Tibial artery (tissue), 4 donors: ENCODE measurements at regions not wholly inside any gene's neighbourhood (a gene's known extent, or its start where the extent isn't known, plus 50 kb on each side); places are given as distances from the start of the nearest gene placed in this dataset.

Experiments
- DNase-seq, 2 donors: peaks; one replicate each; pipeline ENCODE4 v3.0.0-alpha.2; 2019
- H3K27ac ChIP-seq, 2 donors: fragments of 200-600 bp; sonication (generic) in 1 of 2; 1 replicate in 1 of 2; 2 replicates in 1 of 2; pipeline ENCODE4 v1.5.1; 2018 to 2019; ENCODE audit warnings: mild to moderate bottlenecking in 1 of 2
- H3K27me3 ChIP-seq, 2 donors: fragments of 200-600 bp; sonication (generic) in 1 of 2; one replicate each; pipeline versions ENCODE4 v1.5.1 to v1.6.0; 2016 to 2019
- H3K36me3 ChIP-seq, 3 donors: fragments of 200-600 bp; sonication (generic) in 2 of 3; one replicate each; pipeline ENCODE4 v1.5.1; 2016 to 2019; ENCODE audit warnings: mild to moderate bottlenecking in 2 of 3
- H3K4me1 ChIP-seq, 4 donors: fragments of 200-600 bp; sonication (generic) in 2 of 4; 1 replicate in 3 of 4; 2 replicates in 1 of 4; pipeline ENCODE4 v1.5.1; 2016 to 2019
- H3K4me3 ChIP-seq, 2 donors: fragments of 200-600 bp; sonication (generic) in 1 of 2; 1 replicate in 1 of 2; 2 replicates in 1 of 2; pipeline ENCODE4 v1.5.1; 2018 to 2019; ENCODE audit warnings: mild to moderate bottlenecking in 2 of 2
- H3K9me3 ChIP-seq, 3 donors: fragments of 200-600 bp; sonication (generic) in 1 of 3; one replicate each; pipeline ENCODE4 v1.5.1; 2016 to 2019
- CTCF ChIP-seq, 2 experiments: fragments of 200-600 bp in 1 of 2; fragments of 450-650 bp in 1 of 2; IDR thresholded peaks; one replicate each; pipeline ENCODE4 v1.5.1; 2017 to 2019; ENCODE audit warnings: antibody characterized with exemption in 2 of 2, mild to moderate bottlenecking in 1 of 2, moderate library complexity in 1 of 2
- intact Hi-C: fragments of 100-400 bp; cut with DNase I; formaldehyde crosslinking; loops from one replicate; pipeline ENCODE4 v1.15.0; 2023; ENCODE audit warnings: low total_unique reads

GRCh38 chr17:34416116-34416515 lies 53.1 kb upstream of the CCL1 start:
- H3K9me3 ChIP-seq = no peaks in the 10 kb centered on the region
- no peak overlapping the region for H3K27ac ChIP-seq
- no peak for TF ChIP-seq CTCF (IDR thresholded peaks at IDR 0.05)
- H3K4me1 ChIP-seq = no peaks in the 10 kb centered on the region
- DNase-seq = no peak
- no peaks in the 10 kb centered on the region for H3K36me3 ChIP-seq
- intact Hi-C loops = loop anchor here (5.0 kb wide), 1 partner anchor 706 kb away; the partner anchor contains the start of gene FNDC8
- no peak overlapping the region for H3K4me3 ChIP-seq
- peaks cover 0 to 46% of the 10 kb centered on the region in 2 donors for H3K27me3 ChIP-seq

GRCh38 chr17:34414339-34414738 lies 51.3 kb upstream of the CCL1 start:
- no peak overlapping the region for H3K4me3 ChIP-seq
- no peak for DNase-seq
- TF ChIP-seq CTCF (IDR thresholded peaks at IDR 0.05) = no peak
- H3K27ac ChIP-seq = no peak overlapping the region
- no peaks in the 10 kb centered on the region for H3K9me3 ChIP-seq
- no peaks in the 10 kb centered on the region for H3K4me1 ChIP-seq
- peaks cover 0 to 41% of the 10 kb centered on the region in 2 donors for H3K27me3 ChIP-seq
- intact Hi-C loops = no loop called here
- H3K36me3 ChIP-seq = no peaks in the 10 kb centered on the region

GRCh38 chr17:34413443-34414119 lies 50.5 kb upstream of the CCL1 start:
- Histone ChIP-seq H3K27ac (no peak overlapping the region), H3K36me3 (no peaks in the 10 kb centered on the region), H3K27me3 (peaks cover 0 to 41% of the 10 kb centered on the region in 2 donors), H3K4me3 (no peak overlapping the region), H3K9me3 (no peaks in the 10 kb centered on the region), H3K4me1 (no peaks in the 10 kb centered on the region)
- intact Hi-C loops = no loop called here
- TF ChIP-seq CTCF (IDR thresholded peaks at IDR 0.05) = no peak
- DNase-seq = no peak

GRCh38 chr17:34412965-34413441 lies 50.0 kb upstream of the CCL1 start:
- no peak for TF ChIP-seq CTCF (IDR thresholded peaks at IDR 0.05)
- H3K4me1 ChIP-seq = no peaks in the 10 kb centered on the region
- no peak overlapping the region for H3K4me3 ChIP-seq
- no peak overlapping the region for H3K27ac ChIP-seq
- intact Hi-C loops = no loop called here
- H3K9me3 ChIP-seq = no peaks in the 10 kb centered on the region
- H3K27me3 ChIP-seq = peaks cover 0 to 39% of the 10 kb centered on the region in 2 donors
- DNase-seq = no peak
- H3K36me3 ChIP-seq = no peaks in the 10 kb centered on the region
